ENCODE measurements at regions not wholly inside any gene's neighbourhood (a gene's known extent, or its start where the extent isn't known, plus 50 kb on each side); places are given as distances from the start of the nearest gene placed in this dataset.

DNA sequence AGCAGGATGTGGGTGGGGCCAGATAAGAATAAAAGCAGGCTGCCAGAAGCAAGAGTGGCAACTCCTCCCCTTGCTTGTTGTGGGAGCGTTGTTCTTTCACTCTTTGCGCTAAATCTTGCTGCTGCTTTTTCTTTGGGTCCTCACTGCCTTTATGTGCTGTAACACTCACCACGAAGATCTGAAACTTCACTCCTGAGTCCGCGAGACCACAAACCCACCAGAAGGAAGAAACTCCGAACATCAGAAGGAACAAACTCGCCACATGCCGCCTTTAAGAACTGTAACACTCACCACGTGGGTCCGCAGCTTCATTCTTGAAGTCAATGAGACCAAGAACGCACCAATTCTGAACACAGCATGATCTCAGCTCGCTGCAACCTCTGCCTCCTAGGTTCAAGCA is 72.9 kb downstream of the IL12A start:
- no peaks in the 10 kb centered on the region for H3K27me3 ChIP-seq
- intact Hi-C loops (cut with DNase I; ENCODE audit: low total_unique reads), result no loop called here
- H3K27ac ChIP-seq, result no peak overlapping the region
- no peak overlapping the region for H3K4me3 ChIP-seq
- no peaks in the 10 kb centered on the region for H3K36me3 ChIP-seq (ENCODE audit: low read depth, missing control alignments)
- no peaks in the 10 kb centered on the region for H3K9me3 ChIP-seq
- TF ChIP-seq POLR2A (IDR thresholded peaks at IDR 0.05) (no peak), CTCF (IDR thresholded peaks at IDR 0.05) (no peak)
- H3K4me1 ChIP-seq, result no peaks in the 10 kb centered on the region
- WGBS, 2 donors, result 76 to 78% methylated on average over 12 of the region's 12 CpGs
- peak; percentile 40 for DNase-seq

GRCh38 chr3:160065282-160065681 is 76.6 kb downstream of the IL12A start:
- H3K4me1 ChIP-seq, result no peaks in the 10 kb centered on the region
- DNase-seq, result no peak
- H3K27ac ChIP-seq, result no peak overlapping the region
- WGBS, 2 donors, result 74 to 79% methylated on average over 4 of the region's 4 CpGs
- H3K4me3 ChIP-seq, result no peak overlapping the region
- intact Hi-C loops (cut with DNase I; ENCODE audit: low total_unique reads), result no loop called here
- TF ChIP-seq CTCF (IDR thresholded peaks at IDR 0.05) (no peak), POLR2A (IDR thresholded peaks at IDR 0.05) (no peak)
- no peaks in the 10 kb centered on the region for H3K36me3 ChIP-seq (ENCODE audit: low read depth, missing control alignments)
- H3K9me3 ChIP-seq, result no peaks in the 10 kb centered on the region
- no peaks in the 10 kb centered on the region for H3K27me3 ChIP-seq

GRCh38 chr3:160065786-160066185 is 77.2 kb downstream of the IL12A start:
- Histone ChIP-seq H3K27ac (no peak overlapping the region), H3K27me3 (no peaks in the 10 kb centered on the region), H3K4me3 (no peak overlapping the region), H3K9me3 (no peaks in the 10 kb centered on the region), H3K4me1 (no peaks in the 10 kb centered on the region), H3K36me3 (ENCODE audit: low read depth, missing control alignments) (no peaks in the 10 kb centered on the region)
- DNase-seq, result no peak
- intact Hi-C loops (cut with DNase I; ENCODE audit: low total_unique reads), result no loop called here
- 89 to 90% methylated on average over 4 of the region's 4 CpGs for WGBS, 2 donors
- TF ChIP-seq POLR2A (IDR thresholded peaks at IDR 0.05), result no peak
- TF ChIP-seq CTCF (IDR thresholded peaks at IDR 0.05), result no peak

DNA sequence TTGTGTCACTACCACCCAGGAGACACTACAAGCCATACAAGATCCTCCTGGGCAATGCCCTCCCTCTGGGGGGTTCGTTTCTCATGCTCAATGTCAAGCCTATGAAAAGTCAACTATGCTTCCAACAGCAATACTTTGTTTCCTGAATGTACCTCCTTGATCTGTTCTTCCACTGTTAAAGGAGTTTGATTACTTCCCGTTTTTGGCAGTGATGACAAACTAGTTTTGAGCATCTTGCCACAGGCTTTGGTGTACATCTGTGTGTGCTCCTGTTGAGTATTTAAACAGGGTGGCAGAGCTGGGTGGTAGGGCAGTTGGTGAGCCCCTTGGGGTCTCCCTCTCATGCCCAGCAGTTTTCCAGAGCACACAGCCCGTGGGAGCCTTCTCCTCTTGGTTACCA is 81.4 kb downstream of the IL12A start:
- H3K27me3 ChIP-seq, result no peaks in the 10 kb centered on the region
- no peaks in the 10 kb centered on the region for H3K4me1 ChIP-seq
- no peak for TF ChIP-seq POLR2A (IDR thresholded peaks at IDR 0.05)
- TF ChIP-seq CTCF (IDR thresholded peaks at IDR 0.05), result no peak
- no peak overlapping the region for H3K27ac ChIP-seq
- intact Hi-C loops (cut with DNase I; ENCODE audit: low total_unique reads), result no loop called here
- H3K9me3 ChIP-seq, result no peaks in the 10 kb centered on the region
- no peak for DNase-seq
- no peak overlapping the region for H3K4me3 ChIP-seq
- no peaks in the 10 kb centered on the region for H3K36me3 ChIP-seq (ENCODE audit: low read depth, missing control alignments)
- WGBS, 2 donors, result 58 to 60% methylated on average over 3 of the region's 3 CpGs

- no peaks in the 10 kb centered on the region for H3K9me3 ChIP-seq
- no peak overlapping the region for H3K4me3 ChIP-seq
- 93 to 98% methylated on average over 3 of the region's 3 CpGs for WGBS, 2 donors
- DNase-seq, result no peak
- no peaks in the 10 kb centered on the region for H3K4me1 ChIP-seq
- H3K27me3 ChIP-seq, result no peaks in the 10 kb centered on the region
- no peak for TF ChIP-seq POLR2A (IDR thresholded peaks at IDR 0.05)
- TF ChIP-seq CTCF (IDR thresholded peaks at IDR 0.05), result no peak
- no peaks in the 10 kb centered on the region for H3K36me3 ChIP-seq (ENCODE audit: low read depth, missing control alignments)
- intact Hi-C loops (cut with DNase I; ENCODE audit: low total_unique reads), result no loop called here
- H3K27ac ChIP-seq, result no peak overlapping the region
These were observed 87.9 kb downstream of the IL12A start for GRCh38 chr3:160076519-160076918.
